Activated CD8-positive, alpha-beta memory T cell treated with anti-CD3 and anti-CD28 coated beads for 4 hours (primary cell): ENCODE measurements at regions not wholly inside any gene's neighbourhood (a gene's known extent, or its start where the extent isn't known, plus 50 kb on each side); places are given as distances from the start of the nearest gene placed in this dataset.
"Not testable (repeated sequence)": the region's sequence is repeated elsewhere in the genome, so short reads cannot be mapped to it uniquely, and the experiment has no call there.

ENCODE experiments used
- DNase-seq, 2 donors: peaks; one replicate each; pipeline ENCODE4 v3.0.0-alpha.2; 2020; ENCODE audit warnings: low read depth in 2 of 2

DNA sequence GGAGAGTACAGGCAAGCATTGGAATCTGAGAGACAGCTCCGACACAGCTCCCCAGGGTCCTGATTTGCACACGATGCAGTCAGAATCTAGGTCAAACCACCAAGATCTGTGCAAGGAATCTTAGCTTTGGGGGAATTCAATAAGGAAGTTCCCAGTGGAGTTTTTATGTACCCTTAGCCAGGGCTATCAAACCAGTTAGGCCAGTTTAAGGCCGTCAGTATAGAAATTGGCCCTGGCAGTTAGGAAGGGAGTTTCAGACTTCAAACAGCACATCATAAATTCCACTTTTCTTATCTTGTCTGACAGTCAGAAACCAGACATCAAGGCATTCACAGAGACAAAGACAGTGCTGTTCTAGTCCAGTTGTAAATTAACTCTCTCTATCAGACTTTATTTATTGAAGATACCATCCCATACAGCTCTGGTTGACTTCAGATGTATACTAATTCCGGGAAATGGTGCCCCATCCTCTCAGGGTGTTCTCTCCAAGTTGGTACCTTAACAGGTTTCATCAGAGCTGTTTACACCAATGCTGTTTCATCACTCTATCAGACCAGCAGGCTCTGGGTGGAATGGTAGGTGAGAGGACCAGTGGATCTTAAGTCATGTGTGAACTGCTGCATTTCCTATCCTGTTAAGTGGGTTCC is 157.5 kb upstream of the ATF7IP start:
- DNase-seq = no peak

DNA sequence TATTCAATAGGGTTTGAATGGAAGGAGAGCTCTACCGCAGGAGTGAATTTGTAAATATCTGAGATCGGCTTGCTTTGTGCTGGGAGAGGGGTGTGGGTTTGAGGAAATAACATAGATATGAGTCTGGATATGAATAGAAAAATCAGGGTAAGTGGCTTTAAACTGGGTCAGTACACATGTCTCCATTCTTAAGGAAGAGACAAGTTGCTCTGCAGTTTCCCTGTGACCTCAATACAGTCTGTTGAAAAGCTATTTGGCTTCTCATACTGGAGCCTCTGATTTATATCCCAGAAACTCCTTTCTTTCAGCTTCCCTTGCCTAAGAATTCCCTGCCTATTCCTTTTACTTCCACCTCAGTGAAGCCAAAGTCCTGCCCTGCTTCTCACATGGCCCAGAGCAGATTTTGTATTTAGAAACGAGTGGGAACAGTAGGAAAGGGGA is 153.5 kb upstream of the ATF7IP start:
- no peak for DNase-seq

DNA sequence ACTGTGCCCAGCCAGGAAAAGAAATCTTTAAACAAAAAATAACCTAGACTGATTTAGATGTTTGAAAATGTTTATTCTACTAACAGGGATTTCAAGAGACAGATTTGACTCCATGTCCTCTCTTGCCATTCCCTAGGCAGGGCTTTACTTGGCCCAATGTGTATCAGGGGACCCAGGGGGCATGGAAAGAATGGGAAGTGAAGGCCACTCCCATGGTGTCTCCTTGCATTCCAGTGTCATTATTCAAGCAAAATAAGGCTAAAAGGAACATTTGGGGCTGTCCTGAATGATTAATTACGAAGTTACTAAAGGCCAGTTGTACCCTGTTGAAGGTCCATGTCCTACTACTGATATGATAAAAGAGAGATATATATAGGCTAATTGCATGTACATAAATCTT is 151.9 kb upstream of the ATF7IP start:
- DNase-seq = no peak

DNA sequence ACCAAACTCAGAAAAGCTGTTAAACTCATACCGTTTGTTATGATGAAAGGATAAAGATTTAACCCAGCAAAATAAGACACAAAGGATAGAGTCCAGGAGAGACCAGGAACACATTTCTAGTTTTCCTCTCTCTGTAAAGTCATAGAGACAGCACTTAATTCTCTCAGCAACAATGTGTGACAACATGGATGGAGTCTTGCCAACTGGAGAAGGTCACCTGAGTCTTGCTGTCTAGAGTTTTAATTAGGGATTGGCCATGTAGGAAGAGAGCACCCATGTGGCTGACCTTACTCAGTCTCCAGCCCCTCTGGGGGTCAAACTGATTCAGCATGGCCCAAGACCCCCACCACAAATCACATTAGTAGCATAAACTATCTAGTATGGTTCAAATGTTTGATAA is 151.0 kb upstream of the ATF7IP start:
- no peak for DNase-seq

DNA sequence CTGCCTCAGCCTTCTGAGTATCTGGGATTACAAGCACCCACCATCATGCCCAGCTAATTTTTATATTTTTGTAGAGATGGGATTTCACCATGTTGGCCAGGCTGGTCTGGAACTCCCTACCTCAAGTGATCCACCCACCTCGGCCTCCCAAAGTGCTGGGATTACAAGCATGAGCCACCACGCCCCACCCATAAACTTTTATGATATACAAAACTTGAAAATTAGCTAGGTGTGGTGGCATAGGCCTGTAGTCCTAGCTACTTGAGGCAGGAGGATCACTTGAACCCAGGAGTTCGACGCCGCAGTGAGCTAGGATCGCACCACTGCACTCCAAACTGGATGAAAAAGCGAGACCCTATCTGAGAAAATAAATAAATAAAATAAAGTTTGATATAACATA is 149.5 kb upstream of the ATF7IP start:
- not testable (repeated sequence) for DNase-seq

DNA sequence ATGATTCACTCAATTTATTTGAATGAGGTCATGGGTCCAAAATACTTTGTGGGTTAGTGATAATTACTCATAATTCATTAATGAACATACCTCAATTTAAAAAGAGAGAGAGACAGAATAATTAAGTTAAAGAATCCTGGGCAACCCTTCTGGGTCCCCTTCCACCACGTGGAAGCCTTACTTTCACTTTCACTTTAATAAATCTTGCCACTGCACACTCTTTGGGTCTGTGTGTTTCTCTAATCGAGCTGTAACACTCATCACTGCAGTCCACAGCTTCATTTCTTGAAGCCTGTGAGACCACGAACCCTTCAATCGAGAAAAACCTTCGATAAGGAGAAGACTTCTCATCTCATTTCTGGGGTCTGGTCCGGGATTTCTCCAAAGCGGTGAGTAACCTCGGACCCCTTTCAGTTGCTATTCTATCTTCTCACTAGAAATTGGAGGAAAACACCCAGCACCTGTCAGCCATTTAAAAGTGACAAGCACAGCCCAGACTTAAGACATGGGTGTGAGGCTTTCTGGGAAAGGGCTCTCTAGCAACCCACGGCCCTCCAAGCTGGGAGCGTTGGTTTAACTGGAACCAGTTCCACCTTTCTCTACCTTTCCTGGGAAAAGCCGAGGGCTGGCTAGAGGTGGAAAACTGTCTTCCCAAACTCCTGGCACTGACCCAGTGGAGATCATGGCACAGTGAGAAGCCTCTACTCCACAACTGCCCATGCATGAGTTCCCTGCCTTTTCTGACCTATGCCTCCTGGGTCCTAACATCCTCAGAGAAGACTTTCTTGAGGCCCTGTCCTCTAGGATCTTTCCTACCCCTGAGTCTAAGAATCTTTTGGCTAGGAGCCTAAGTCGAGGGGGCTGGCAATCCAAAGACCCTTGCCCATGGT is 148.8 kb upstream of the ATF7IP start:
- no peak for DNase-seq

DNA sequence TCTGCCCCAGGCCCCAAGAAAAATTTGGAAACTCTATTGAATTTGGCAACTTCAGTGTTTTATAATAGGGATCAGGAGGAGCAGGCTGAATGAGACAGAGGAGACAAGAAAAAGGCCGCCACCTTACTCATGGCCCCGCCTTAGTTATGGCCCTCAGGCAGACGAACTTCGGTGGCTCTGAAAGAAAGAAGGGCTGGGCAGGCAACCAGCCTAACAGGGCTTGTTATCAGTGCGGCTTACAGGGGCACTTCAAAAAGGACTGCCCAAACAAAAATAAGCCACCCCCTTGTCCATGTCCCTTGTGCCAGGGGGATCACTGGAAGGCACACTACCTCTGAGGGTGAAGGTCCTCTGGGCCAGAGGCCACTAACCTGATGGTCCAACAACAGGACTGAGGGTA is 146.3 kb upstream of the ATF7IP start:
- DNase-seq = no peak

DNA sequence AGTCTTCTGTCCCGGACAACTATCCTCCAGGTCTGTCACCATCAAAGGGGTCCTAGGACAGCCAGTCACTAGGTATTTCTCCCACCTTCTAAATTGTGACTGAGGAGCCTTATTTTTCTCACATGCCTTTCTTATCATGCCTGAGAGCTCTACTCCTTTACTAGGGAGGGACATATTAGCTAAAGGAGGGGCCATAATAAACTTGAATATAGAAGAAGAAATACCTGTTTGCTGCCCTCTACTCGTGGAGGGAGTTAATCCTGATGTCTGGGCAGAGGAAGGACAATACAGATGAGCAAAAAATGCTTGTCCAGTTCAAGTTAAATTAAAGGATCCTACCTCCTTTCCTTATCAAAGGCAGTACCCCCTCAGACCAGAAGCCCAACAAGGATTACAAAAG is 145.8 kb upstream of the ATF7IP start:
- not testable (repeated sequence) for DNase-seq

DNA sequence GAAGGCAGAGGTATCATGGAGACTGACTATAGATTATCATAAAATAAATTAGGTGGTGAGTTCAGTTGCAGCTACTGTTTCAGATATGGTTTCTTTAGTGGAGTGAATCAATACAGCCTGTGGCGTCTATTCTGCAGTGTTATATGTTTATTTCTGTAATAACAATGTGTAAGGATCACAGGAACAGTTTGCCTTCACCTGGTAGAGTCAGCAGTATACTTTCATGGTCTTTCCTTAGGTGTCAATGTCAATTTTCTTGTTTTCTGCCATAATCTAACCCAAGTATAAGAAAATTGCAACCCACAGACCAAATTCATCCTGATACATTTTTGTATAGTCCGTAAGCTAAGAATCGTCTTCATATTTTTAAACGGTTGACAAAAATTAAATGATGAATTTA is 140.4 kb upstream of the ATF7IP start:
- DNase-seq = no peak

DNA sequence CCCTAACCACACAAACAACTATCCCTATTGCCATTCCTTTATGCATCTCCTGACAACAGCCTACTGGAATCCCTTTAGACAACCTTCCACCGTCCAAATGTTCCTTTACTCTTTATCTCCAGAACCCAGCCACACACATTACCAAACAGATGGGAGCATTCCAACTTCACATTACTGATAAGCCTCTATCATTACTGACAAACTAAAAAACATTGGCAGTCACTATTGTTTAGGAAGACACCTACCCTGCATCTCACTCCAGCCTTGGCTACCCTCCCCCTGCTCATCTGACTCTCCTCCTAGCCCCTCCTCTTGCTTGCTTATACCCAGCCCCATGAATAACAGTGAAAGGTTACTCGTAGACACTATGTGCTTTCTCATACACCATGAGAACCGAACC is 130.3 kb upstream of the ATF7IP start:
- DNase-seq = not testable (repeated sequence)

DNA sequence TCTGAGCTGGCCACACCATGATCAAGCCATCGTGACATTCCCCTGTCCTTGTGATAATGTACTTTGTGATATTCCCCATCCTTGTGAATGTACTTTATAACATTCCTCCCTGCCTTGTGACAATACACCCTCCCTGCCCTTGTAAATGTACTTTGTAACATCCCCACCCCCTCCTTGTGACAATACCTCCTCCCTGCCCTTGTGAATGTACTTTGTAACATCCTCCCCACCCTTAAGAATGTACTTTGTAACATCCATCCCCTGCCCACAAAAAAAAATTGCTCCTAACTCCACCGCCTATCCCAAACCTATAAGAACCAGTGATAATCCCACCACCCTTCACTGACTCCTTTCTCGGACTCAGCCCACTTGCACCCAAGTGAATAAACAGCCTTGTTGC is 128.8 kb upstream of the ATF7IP start:
- DNase-seq = not testable (repeated sequence)

DNA sequence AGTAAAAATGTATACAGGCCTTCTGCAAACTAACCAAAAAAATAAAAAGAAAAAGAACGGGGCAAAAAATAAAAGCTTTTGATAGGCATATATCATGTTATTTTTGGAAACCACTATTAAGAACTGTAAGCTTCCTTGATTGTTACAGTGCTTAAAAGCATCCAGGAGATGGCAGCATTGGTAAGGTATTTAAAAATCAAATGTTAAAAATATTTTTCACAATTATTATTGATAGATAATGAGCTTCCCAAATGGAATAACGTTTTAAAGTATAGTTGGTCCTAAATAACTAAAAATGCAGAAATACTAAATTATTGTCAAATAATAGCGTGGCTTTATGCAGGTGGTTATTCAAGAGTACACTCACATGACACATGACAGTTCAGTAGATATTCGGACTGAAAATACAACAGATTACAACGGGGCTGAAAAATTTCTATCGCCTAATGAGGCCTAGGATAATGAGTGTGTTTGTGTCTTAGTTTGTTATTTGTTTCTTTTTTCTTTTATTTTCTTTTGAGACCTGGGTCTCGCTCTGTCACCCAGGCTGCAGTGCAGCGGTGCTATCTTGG is 127.2 kb upstream of the ATF7IP start:
- no peak for DNase-seq

DNA sequence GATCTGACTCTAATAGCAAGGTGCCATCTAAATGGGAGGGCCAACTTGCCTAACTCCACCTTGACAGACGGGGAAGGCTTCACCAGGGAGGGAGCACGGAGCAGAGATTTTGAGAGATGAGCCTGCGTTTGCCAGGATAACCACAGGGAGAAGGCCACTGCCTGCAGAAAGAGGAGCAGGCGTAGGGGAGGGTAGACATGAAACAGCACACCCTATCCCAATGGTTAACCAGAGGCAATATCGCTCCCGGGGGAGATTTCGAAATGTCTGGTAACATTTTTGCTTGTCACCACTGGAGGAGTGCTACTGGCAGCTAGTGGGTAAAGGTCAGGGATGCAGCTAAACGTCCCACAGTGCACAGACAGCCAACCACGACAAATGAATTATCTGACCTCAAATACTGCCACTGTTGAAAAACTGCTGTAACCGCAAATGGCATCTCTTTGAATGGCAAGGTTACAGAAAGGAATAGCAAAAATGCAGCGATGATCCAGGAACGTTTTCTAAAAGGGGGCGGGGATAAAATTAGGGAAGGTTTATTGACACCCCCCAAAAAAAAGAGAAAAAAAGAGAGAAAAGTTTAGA is 126.0 kb upstream of the ATF7IP start:
- DNase-seq = no peak

DNA sequence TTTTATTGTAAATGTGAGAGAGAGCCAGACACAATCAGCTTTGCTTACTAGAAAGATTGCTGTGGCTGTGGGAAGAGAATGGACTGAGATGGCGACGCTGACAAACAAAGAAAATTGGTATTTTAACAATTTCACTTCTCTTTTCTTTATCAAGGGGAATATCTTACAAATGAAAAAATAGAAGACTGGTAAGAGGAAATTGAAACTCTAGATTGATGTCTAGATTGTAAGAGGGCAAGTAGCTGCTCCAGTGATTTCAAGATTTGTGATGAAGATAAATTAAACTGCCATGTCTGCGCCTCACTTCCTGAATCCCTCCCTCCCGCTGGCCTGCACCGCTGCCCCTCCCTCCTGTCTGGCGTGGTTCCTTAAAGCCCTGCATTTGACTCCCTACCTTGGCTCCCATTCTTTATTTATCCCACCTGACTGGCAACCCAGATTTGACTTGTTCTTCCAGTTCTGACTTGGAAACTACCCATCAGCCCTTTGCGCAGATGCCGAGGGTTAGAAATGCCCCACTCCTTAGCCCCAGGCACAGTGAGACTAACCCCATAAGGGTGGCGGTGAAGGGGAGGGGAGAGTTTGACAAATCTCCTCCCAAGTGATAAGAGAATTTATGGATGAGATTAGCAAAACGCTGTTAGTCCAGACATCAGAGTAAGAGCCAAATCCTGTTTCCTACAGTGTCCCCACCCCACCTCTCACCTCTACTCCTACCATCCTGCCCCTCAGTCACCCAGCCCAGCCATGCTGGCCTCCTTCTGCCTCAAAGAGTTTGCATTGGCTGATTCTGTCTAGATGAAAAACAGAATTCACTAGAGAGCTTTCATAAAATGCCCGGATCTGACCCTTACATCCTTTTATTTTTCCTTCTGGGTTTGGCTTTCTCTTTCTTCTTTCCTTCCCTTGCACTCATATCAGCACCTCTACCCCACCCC is 125.3 kb upstream of the ATF7IP start:
- DNase-seq = no peak

DNA sequence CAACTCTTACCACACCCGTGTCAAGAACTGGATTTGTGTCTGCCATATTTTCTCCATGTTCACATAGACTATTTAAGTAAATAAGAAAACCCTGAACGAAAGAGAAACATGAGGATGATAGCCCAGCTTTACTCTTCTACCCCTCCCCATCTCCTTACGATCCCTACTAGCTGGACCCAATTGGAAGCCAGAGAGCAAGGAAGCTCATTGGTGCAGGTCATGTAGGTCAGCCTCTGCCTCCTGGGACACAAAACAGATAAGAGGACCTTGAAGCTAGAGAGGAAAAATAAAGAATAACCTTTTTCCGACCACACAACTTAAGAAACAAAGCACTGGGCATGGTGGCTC is 124.6 kb upstream of the ATF7IP start:
- DNase-seq = no peak

DNA sequence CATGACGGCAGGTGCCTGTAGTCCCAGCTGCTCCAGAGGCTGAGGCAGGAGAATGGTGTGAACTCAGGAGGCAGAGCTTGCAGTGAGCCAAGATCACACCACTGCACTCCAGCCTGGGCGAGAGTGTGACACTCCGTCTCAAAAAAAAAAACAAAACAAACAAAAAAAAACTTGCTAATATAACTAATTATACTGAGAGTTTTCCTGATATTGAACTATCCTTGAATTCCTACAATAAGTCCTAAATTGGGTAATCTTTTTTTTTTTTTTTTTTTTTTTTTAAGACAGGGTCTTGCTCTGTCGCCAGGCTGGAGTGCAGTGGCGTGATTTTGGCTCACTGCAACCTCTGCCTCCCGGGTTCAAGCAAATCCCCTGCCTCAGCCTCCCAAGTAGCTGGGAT is 122.7 kb upstream of the ATF7IP start:
- DNase-seq = not testable (repeated sequence)

DNA sequence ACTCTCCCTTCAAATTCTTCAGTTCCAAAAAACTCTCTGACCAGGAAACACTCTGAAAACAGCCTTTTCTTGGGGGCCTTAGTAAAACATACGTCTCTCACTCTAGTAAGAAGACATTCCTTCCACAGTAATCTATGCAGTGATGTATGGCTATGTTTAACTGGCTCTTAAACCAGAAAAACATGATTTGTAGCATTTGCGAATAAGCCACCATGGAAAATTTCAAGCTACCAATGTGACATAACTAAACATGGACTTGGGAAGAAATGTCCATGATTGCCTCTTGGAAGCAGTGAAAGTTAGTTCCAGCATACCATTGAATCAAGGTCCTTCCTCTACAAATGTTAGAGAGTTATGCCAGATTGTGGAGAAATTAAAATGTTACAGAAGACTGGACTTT is 121.5 kb upstream of the ATF7IP start:
- no peak for DNase-seq

DNA sequence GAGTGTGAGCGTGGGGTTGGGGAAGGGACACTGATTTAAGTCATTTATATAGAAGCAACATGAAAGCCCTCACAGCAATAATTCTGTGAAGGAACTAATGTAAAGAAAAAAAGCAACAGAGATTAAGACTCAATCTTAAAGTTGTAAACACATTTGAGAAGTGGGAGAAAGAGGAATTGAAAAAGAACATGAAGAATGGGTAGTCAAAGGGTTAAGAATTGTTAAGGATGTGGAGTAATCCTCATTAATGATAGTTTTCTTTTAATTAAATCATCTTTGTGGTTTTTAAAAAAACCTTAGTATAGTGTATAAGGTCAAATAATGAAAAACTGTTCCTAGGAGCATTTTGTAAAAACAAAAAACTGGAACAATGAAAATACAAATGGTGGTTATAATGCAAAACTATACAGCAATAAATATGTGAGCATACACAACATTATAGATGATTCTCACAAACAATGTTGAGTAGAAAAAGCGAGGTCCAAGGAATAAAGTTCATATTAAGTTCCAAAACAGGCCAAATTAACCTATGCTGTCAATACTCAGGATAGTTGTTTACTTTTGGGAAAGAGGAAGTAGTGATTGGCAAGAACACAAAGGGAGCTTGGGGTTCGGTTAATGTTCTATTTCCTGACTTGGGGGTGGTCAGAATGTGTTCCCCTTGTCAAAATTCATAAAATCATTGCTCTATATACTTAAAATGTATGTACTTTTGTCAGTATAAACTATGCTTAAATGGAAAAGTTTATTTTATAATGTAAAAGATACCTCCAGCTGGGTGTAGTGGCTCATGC is 120.4 kb upstream of the ATF7IP start:
- DNase-seq = no peak

DNA sequence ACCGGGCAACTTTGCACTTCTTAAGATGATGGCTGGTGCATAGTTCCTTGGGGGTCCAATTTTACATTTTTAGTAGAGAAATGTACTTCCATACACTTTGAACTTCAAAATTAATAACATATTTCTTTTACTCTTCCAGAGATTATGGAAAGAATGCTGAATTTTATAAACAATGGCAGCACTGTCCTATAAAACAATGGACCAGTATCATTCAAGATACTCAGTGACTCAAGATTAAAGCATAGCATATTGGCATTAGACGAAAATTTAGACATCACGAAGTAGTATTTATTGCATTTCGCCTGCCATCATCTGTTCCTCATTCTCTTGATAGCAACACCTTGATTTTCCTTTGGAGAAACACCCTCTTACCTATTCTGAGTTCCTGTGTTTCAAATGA is 118.3 kb upstream of the ATF7IP start:
- DNase-seq = no peak

DNA sequence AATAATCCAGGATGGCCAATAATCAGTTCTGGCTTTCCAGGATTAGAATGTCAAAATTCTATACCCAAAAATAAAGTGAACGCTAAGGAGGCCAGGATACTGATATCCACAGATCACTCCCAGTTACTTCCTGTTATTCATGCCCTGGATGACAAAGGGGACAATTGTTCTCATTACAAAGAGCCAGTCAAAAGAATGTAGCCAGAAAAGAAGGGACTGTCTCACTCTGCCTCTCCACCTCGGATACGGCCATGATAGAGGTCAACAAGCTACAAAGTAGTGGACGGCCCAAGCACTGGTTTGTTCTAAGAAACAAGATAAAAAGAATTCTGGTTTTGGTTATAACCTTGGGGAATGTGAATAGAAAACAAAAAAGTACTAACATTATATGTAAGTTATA is 116.1 kb upstream of the ATF7IP start:
- DNase-seq = no peak

DNA sequence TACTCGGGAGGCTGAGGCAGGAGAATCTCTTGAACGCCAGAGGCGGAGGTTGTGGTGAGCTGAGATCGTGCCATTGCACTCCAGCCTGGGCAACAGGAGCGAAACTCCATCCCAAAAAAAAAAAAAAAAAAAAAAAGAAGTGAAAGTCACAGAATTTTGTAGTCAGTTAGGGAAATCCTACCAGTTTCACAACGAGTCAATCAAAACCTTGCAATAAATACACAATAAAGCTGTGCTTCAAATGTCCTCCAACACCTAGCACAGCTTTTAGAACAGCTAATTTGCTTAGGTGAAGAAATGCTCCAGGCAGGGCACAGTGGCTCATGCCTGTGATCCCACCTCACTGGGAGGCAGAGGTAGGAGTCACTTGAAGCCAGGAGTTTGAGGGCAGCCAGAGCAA is 112.8 kb upstream of the ATF7IP start:
- no peak for DNase-seq
